ENCODE measurements at regions not wholly inside any gene's neighbourhood (a gene's known extent, or its start where the extent isn't known, plus 50 kb on each side); places are given as distances from the start of the nearest gene placed in this dataset.

DNA sequence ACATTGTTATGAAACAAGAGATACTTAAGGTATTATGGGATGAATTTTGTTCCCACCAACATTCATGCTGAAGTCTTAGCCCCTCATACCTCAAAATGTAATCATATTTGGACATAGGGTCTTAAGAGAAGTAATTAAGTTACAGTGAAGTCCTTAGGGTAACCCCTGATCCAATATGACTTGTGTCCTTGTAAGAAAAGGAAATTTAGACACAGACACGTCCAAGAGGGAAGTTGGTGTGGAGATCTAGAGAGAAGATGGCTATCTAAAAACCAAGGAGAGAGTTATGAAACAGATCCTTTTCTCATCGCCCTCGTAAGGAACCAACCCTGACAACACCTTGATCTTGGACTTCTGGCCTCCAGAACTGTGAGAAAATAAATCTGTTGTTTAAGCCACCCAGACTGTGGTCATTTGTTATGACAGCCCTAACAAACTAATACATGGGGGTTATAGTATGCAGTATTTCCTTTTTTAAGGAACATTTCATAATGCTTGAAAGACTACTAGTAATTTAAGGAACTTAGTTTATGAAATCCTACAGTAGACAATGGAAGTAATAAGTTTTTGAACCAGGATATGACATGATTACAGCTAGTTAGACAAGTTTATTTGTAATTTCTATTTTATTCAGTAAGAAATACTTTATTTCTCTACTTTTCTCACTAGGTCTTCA, 875.5 kb upstream of the ADGRL2 start:
- H3K4me1 Mint-ChIP-seq (ENCODE audit: low read depth): no peaks in the 10 kb centered on the region

GRCh38 chr1:80924290-80924689, 876.4 kb upstream of the ADGRL2 start:
- H3K27me3 ChIP-seq (ENCODE audit: control insufficient read depth in 1 of 2, insufficient read depth in 2 of 2, low read length in 2 of 2): no peaks in the 10 kb centered on the region
- intact Hi-C loops (cut with DNase I, micrococcal nuclease): no loop called here
- no peak overlapping the region for H3K4me3 ChIP-seq (ENCODE audit: low read length)
- TF ChIP-seq, protein P1, sequence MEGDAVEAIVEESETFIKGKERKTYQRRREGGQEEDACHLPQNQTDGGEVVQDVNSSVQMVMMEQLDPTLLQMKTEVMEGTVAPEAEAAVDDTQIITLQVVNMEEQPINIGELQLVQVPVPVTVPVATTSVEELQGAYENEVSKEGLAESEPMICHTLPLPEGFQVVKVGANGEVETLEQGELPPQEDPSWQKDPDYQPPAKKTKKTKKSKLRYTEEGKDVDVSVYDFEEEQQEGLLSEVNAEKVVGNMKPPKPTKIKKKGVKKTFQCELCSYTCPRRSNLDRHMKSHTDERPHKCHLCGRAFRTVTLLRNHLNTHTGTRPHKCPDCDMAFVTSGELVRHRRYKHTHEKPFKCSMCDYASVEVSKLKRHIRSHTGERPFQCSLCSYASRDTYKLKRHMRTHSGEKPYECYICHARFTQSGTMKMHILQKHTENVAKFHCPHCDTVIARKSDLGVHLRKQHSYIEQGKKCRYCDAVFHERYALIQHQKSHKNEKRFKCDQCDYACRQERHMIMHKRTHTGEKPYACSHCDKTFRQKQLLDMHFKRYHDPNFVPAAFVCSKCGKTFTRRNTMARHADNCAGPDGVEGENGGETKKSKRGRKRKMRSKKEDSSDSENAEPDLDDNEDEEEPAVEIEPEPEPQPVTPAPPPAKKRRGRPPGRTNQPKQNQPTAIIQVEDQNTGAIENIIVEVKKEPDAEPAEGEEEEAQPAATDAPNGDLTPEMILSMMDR (IDR thresholded peaks at IDR 0.05): no peak
- POLR2A ChIA-PET: no interaction called here
- H3K9me3 Mint-ChIP-seq: peaks cover 6% of the 10 kb centered on the region
- H3K4me3 Mint-ChIP-seq: no peak overlapping the region
- no peaks in the 10 kb centered on the region for H3K4me1 Mint-ChIP-seq (ENCODE audit: low read depth)
- no peak overlapping the region for H3K27ac ChIP-seq (ENCODE audit: low read depth in 1 of 2, low read length in 2 of 2)
- no peaks in the 10 kb centered on the region for H3K4me1 ChIP-seq (ENCODE audit: insufficient read depth, low read length)
- H3K36me3 ChIP-seq (ENCODE audit: insufficient read depth, low read length): no peaks in the 10 kb centered on the region
- ATAC-seq (ENCODE audit: poor library complexity): no peak
- no peak overlapping the region for H3K27ac Mint-ChIP-seq
- CTCF ChIA-PET: no interaction called here
- peaks cover 0 to 4% of the 10 kb centered on the region in 2 experiments for H3K9me3 ChIP-seq (ENCODE audit: control insufficient read depth in 1 of 2, insufficient read depth in 1 of 2, low read length in 2 of 2)
- no peak for DNase-seq
- H3K36me3 Mint-ChIP-seq (ENCODE audit: low read depth): no peaks in the 10 kb centered on the region
- H3K27me3 Mint-ChIP-seq: no peaks in the 10 kb centered on the region

More for the DNA sequence above, 875.5 kb upstream of the ADGRL2 start:
- no peak for DNase-seq
- no peaks in the 10 kb centered on the region for H3K27me3 ChIP-seq (ENCODE audit: control insufficient read depth in 1 of 2, insufficient read depth in 2 of 2, low read length in 2 of 2)
- no peak overlapping the region for H3K4me3 ChIP-seq (ENCODE audit: low read length)
- ChIA-PET POLR2A (no interaction called here), CTCF (no interaction called here)
- no peak for ATAC-seq (ENCODE audit: poor library complexity)
- H3K4me3 Mint-ChIP-seq: no peak overlapping the region
- H3K4me1 ChIP-seq (ENCODE audit: insufficient read depth, low read length): no peaks in the 10 kb centered on the region
- H3K9me3 Mint-ChIP-seq: peaks cover 6% of the 10 kb centered on the region
- H3K27me3 Mint-ChIP-seq: no peaks in the 10 kb centered on the region
- H3K36me3 ChIP-seq (ENCODE audit: insufficient read depth, low read length): no peaks in the 10 kb centered on the region
- no peaks in the 10 kb centered on the region for H3K36me3 Mint-ChIP-seq (ENCODE audit: low read depth)
- intact Hi-C loops (cut with DNase I, micrococcal nuclease): no loop called here
- H3K9me3 ChIP-seq (ENCODE audit: control insufficient read depth in 1 of 2, insufficient read depth in 1 of 2, low read length in 2 of 2): peaks cover 4% of the 10 kb centered on the region in 2 experiments
- no peak overlapping the region for H3K27ac ChIP-seq (ENCODE audit: low read depth in 1 of 2, low read length in 2 of 2)
- TF ChIP-seq, protein P1 (IDR thresholded peaks at IDR 0.05): no peak
- H3K27ac Mint-ChIP-seq: no peak overlapping the region

GRCh38 chr1:80922906-80923305, 877.8 kb upstream of the ADGRL2 start:
- no peak for DNase-seq
- H3K9me3 Mint-ChIP-seq: peaks cover 3% of the 10 kb centered on the region
- Histone ChIP-seq H3K4me1 (ENCODE audit: insufficient read depth, low read length) (no peaks in the 10 kb centered on the region), H3K27ac (ENCODE audit: low read depth in 1 of 2, low read length in 2 of 2) (no peak overlapping the region), H3K4me3 (ENCODE audit: low read length) (no peak overlapping the region), H3K36me3 (ENCODE audit: insufficient read depth, low read length) (no peaks in the 10 kb centered on the region), H3K9me3 (ENCODE audit: control insufficient read depth in 1 of 2, insufficient read depth in 1 of 2, low read length in 2 of 2) (peaks cover 0 to 4% of the 10 kb centered on the region in 2 experiments), H3K27me3 (ENCODE audit: control insufficient read depth in 1 of 2, insufficient read depth in 2 of 2, low read length in 2 of 2) (no peaks in the 10 kb centered on the region)
- no peak overlapping the region for H3K27ac Mint-ChIP-seq
- no peak for ATAC-seq (ENCODE audit: poor library complexity)
- H3K27me3 Mint-ChIP-seq: no peaks in the 10 kb centered on the region
- intact Hi-C loops (cut with DNase I, micrococcal nuclease): no loop called here
- TF ChIP-seq, protein P1 (IDR thresholded peaks at IDR 0.05): no peak
- CTCF ChIA-PET: interaction anchor here (1.2 kb wide), 1 partner anchor 15 kb away, joined by 6 read pairs; no protein-coding TSS in a partner anchor
- POLR2A ChIA-PET: no interaction called here
- no peaks in the 10 kb centered on the region for H3K4me1 Mint-ChIP-seq (ENCODE audit: low read depth)
- no peaks in the 10 kb centered on the region for H3K36me3 Mint-ChIP-seq (ENCODE audit: low read depth)
- H3K4me3 Mint-ChIP-seq: no peak overlapping the region
